NCI-H2081 treated with DMSO at 0.1 percent for 48 hours (cell line): ENCODE measurements at regions not wholly inside any gene's neighbourhood (a gene's known extent, or its start where the extent isn't known, plus 50 kb on each side); places are given as distances from the start of the nearest gene placed in this dataset.
"Not testable (repeated sequence)": the region's sequence is repeated elsewhere in the genome, so short reads cannot be mapped to it uniquely, and the experiment has no call there.

Experiments used
- DNase-seq: peaks from one replicate; lab custom pipeline; 2025; lab: John Stamatoyannopoulos, UW

GRCh38 chr9:74007833-74008232 is 489.3 kb upstream of the RORB start:
- no peak for DNase-seq

DNA sequence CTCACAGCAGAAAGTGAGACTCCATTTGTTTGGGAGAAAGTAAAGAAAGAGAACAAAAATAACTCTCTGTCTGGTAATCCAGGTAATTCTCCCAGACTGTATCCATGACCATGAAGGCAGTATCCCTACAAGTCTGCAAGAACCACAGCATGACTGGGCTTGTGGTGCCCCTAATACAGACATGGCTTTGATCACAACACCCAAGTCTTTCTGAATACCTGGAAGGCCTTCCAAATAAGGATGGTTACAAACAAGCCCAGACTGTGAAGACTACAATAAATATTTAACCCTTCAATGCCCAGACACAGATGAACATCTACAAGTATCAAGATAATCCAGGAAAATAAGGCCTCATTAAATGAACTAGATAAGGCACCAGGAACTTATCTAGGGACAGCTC is 481.1 kb upstream of the RORB start:
- DNase-seq = no peak

GRCh38 chr9:74025402-74025925 is 471.7 kb upstream of the RORB start:
- DNase-seq = no peak

GRCh38 chr9:74032421-74032820 is 464.7 kb upstream of the RORB start:
- no peak for DNase-seq

DNA sequence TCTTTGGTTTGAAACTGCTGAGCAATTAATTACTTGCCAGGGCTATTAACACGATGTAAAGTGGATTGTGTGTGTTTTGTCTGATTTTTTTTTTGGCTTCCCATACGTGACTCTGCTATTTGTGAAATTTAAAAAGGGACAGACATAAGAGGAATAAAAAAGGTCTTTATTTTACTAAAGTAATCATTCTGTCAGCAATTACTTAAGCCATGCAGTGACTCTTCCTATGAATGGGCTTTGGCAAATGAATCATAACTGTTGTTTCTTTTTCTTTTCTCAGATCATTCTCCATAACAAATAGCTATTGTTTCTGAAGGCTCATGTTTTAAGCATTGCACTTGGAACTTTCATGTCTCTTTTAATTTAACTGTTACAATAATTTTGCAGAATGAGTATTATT is 461.3 kb upstream of the RORB start:
- no peak for DNase-seq

DNA sequence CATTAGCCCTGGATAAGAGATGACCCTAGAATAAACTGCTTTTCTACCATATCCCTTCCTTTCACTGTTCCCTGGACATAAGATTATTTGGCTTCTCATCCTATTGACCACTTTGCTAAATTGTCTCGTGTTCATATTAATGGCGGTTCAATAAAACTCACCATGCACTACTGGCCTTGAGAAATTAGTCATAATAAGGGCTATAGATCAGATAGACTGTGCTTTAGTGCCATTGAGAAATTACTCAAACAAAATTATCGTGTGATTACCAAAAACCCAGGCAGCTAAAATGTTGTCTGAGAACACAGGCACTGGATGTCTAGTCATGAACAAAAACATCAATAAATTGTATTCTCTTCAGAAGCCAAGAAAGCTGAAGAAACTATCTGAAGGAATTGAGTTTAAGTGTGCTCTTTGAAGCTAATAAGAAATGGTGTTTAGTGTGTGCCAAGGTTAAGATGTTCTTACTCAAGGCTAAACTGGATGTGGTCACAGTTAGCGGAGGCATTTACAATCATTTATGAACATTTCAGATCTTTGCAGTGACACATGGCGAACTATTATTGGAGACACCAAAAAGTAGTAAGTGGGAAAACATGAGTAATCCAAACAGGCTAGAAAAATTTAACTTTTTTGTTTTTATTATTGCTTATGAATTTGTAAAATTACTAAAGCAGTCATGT is 460.4 kb upstream of the RORB start:
- no peak for DNase-seq

- DNase-seq = no peak
These were observed 459.9 kb upstream of the RORB start for GRCh38 chr9:74037274-74037673.

- DNase-seq = no peak
These were observed 455.5 kb upstream of the RORB start for GRCh38 chr9:74041588-74041987.

GRCh38 chr9:74044844-74045243 is 452.3 kb upstream of the RORB start:
- no peak for DNase-seq

- DNase-seq = no peak
These were observed 441.1 kb upstream of the RORB start for GRCh38 chr9:74056023-74056422.

DNA sequence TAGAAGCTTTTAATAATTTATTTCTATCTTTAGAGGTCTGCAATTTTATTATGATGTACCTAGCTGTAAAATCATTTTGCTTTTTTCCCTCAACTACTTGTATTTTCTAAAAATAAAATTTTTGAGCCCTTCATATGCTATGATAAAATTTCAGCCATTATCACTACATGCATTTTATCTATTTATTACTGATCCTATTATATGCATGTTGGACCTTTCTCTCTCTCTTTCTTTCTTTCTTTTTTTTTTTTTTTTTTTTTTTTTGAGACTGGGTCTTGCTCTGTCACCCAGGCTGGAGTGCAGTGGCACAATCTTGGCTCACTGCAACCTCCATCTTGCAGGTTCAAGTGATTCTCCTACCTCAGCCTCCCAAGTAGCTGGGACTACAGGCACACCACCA is 440.1 kb upstream of the RORB start:
- not testable (repeated sequence) for DNase-seq

GRCh38 chr9:74064702-74065101 is 432.4 kb upstream of the RORB start:
- DNase-seq = no peak

DNA sequence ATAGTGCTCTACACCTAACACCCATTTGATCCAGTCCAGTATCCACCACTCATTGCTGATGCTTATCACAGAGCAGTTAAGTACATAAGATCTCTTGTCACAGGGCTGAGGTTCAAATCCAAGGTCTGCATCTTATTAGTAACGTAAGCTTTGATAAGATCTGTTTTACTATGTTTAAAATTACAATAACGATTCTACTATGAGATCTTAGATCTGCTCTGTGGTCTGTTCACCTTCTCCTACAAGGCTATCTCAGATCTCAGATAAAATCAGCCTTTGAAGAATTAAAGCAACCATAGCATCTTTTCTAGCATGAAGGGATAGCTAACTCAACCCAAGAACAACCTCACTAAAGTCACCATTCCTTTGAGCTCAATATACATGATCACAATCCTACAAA is 431.0 kb upstream of the RORB start:
- no peak for DNase-seq

- no peak for DNase-seq
These were observed 430.5 kb upstream of the RORB start for GRCh38 chr9:74066605-74067004.

- DNase-seq = no peak
These were observed 425.6 kb upstream of the RORB start for GRCh38 chr9:74071502-74071901.

- DNase-seq = no peak
These were observed 423.2 kb upstream of the RORB start for GRCh38 chr9:74073897-74074296.

- DNase-seq = no peak
These were observed 418.5 kb upstream of the RORB start for GRCh38 chr9:74078647-74079046.

DNA sequence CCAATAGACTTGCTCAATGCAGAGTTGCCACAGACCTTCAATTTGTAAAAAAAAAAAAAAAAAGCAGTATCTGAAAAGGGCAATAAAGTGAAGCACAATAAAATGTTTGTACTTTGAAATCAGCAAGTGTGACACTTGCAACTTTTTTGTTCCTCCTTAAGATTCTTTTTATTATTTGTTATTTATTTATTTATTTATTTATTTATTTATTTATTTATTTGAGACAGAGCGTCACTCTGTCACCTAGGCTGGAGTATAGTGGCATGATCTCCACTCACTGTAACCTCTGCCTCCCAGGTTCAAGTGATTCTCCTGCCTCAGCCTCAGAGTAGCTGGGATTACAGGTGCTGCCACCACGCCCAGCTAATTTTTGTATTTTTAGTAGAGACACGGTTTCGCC is 416.5 kb upstream of the RORB start:
- not testable (repeated sequence) for DNase-seq

DNA sequence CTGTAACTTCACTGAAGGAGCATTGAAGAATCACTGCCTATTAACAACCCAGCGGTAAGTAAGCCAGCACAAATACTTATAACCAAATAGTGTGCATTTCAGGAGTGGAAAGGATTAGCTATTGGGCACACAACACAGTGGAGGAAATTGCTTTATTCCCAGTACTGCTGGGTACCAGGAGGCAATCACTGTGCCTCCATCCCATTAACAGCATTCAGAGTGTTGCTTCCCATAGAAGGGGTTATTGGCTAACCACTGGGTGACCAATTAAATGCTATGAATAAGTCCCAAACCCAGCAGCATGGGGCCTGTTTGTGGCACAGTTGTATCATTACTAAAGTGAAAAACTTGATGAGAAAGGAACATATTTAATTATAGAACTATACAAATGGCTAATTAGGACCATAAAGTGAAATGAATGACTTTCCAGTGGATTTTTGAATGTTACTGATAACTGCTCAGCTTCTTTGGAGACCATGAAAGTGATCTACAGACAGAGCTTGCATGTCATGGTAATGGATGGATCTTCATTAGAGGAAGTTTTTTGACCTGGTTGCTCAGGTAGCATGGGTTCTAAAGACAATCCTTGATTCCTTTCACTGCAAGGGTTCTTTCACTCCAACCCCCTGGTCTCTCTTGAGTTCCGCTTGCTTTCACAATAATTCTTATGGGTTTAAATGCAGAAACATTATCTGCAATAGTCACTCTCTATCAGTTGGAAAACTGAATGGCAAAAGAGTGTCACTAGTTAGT is 413.3 kb upstream of the RORB start:
- DNase-seq = no peak

DNA sequence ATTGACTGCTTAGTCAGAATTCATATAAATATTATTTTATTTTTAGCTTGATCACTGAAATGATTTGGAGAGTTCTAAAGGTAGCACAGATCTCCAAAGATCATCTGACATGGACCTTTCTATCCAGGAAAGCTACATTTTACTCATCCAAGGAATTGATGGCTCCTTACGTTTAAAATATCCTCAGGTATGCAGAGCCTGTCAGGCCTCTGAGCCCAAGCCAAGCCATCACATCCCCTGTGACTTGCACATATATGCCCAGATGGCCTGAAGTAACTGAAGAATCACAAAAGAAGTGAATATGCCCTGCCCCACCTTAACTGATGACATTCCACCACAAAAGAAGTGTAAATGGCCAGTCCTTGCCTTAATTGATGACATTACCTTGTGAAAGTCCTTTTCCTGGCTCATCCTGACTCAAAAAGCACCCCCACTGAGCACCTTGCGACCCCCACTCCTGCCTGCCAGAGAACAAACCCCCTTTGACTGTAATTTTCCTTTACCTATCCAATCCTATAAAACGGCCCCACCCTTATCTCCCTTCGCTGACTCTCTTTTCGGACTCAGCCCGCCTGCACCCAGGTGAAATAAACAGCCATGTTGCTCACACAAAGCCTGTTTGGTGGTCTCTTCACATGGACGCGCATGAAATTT is 411.6 kb upstream of the RORB start:
- not testable (repeated sequence) for DNase-seq

- not testable (repeated sequence) for DNase-seq
These were observed 406.2 kb upstream of the RORB start for GRCh38 chr9:74090921-74091320.

- no peak for DNase-seq
These were observed 404.7 kb upstream of the RORB start for GRCh38 chr9:74092491-74092834.

GRCh38 chr9:74094037-74094436 is 403.1 kb upstream of the RORB start:
- not testable (repeated sequence) for DNase-seq
